Caco-2 (cell line): ENCODE measurements at regions not wholly inside any gene's neighbourhood (a gene's known extent, or its start where the extent isn't known, plus 50 kb on each side); places are given as distances from the start of the nearest gene placed in this dataset.

Source experiments
- microRNA-seq: library from miRNA; unstranded; fragments of <30 nt; microRNA quantifications from one replicate; pipeline ENCODE4 v1.2.0, GENCODE V29; 2022

Small RNA genes in the stretch of these regions (microRNA-seq; reads per million reads assigned to microRNA genes)
- gene MIR550A3: 3.9 reads per million, percentile 25 among the genes with 10 or more reads in this experiment
